DND-41 (cell line): ENCODE measurements at regions not wholly inside any gene's neighbourhood (a gene's known extent, or its start where the extent isn't known, plus 50 kb on each side); places are given as distances from the start of the nearest gene placed in this dataset.

ENCODE experiments used
- EZH2 ChIP-seq: IDR thresholded peaks from 3 replicates; pipeline ENCODE4 v1.6.1; 2012; ENCODE audit warnings: borderline replicate concordance, low read depth, mild to moderate bottlenecking, moderate library complexity, low read length, inconsistent platforms; ENCODE audit not compliant: severe bottlenecking
- TF ChIP-seq, protein P1 (sequence below): IDR thresholded peaks from 2 replicates; pipeline ENCODE4 v1.5.1; 2012; ENCODE audit warnings: borderline replicate concordance, low read length, moderate library complexity, mild to moderate bottlenecking; ENCODE audit not compliant: poor library complexity, severe bottlenecking; ENCODE audit errors: extremely low read depth

DNA sequence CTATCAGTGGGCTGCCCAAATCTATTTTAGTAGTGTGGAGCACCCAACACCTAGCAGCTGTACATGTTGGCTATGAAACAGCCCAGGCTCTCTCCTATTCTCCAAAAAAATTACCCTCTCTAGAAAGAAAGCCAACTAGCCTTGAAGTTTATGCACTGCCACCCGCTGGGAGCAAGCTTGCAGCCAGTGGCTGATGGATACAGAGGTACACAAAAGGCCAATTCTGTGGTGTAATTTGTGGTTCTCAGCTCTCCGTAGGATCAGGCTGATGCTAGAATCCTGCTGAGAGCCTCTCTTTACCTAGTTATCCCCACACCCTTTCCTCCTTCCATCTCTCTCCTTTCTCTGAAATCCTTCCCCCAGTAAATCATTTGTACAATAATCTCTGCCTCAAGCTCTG is 1120.7 kb downstream of the DIAPH3 start:
- TF ChIP-seq, protein P1, sequence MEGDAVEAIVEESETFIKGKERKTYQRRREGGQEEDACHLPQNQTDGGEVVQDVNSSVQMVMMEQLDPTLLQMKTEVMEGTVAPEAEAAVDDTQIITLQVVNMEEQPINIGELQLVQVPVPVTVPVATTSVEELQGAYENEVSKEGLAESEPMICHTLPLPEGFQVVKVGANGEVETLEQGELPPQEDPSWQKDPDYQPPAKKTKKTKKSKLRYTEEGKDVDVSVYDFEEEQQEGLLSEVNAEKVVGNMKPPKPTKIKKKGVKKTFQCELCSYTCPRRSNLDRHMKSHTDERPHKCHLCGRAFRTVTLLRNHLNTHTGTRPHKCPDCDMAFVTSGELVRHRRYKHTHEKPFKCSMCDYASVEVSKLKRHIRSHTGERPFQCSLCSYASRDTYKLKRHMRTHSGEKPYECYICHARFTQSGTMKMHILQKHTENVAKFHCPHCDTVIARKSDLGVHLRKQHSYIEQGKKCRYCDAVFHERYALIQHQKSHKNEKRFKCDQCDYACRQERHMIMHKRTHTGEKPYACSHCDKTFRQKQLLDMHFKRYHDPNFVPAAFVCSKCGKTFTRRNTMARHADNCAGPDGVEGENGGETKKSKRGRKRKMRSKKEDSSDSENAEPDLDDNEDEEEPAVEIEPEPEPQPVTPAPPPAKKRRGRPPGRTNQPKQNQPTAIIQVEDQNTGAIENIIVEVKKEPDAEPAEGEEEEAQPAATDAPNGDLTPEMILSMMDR = no peak
- TF ChIP-seq EZH2 = no peak
